ENCODE measurements at regions not wholly inside any gene's neighbourhood (a gene's known extent, or its start where the extent isn't known, plus 50 kb on each side); places are given as distances from the start of the nearest gene placed in this dataset.

GRCh38 chr2:12806549-12807242, 90.0 kb downstream of the TRIB2 start:
- no peak overlapping the region for H3K27ac ChIP-seq
- intact Hi-C loops (cut with DNase I), result no loop called here
- no peaks in the 10 kb centered on the region for H3K36me3 ChIP-seq
- no peaks in the 10 kb centered on the region for H3K9me3 ChIP-seq
- no peaks in the 10 kb centered on the region for H3K27me3 ChIP-seq
- TF ChIP-seq CTCF (IDR thresholded peaks at IDR 0.05), result no peak
- peaks cover 0 to 4% of the 10 kb centered on the region in 2 donors for H3K4me1 ChIP-seq
- H3K4me3 ChIP-seq, result no peak overlapping the region
- no peak for DNase-seq (ENCODE audit: low spot score in 2 of 2)

GRCh38 chr2:12807907-12808810, 91.4 kb downstream of the TRIB2 start:
- intact Hi-C loops (cut with DNase I), result no loop called here
- no peaks in the 10 kb centered on the region for H3K9me3 ChIP-seq
- H3K36me3 ChIP-seq, result no peaks in the 10 kb centered on the region
- H3K4me3 ChIP-seq, result no peak overlapping the region
- H3K27ac ChIP-seq, result peak overlapping the region; percentile 5 to 33
- no peaks in the 10 kb centered on the region for H3K27me3 ChIP-seq
- no peak for TF ChIP-seq CTCF (IDR thresholded peaks at IDR 0.05)
- DNase-seq (ENCODE audit: low spot score in 2 of 2), result no peak
- peaks cover 0 to 4% of the 10 kb centered on the region in 2 donors for H3K4me1 ChIP-seq

GRCh38 chr2:12809526-12809925, 92.8 kb downstream of the TRIB2 start:
- H3K9me3 ChIP-seq, result no peaks in the 10 kb centered on the region
- no peak for DNase-seq (ENCODE audit: low spot score in 2 of 2)
- TF ChIP-seq CTCF (IDR thresholded peaks at IDR 0.05), result no peak
- no peaks in the 10 kb centered on the region for H3K36me3 ChIP-seq
- intact Hi-C loops (cut with DNase I), result no loop called here
- H3K27ac ChIP-seq, result peak overlapping the region in 1 of 2 donors; percentile 9
- no peak overlapping the region for H3K4me3 ChIP-seq
- H3K27me3 ChIP-seq, result no peaks in the 10 kb centered on the region
- peaks cover 0 to 4% of the 10 kb centered on the region in 2 donors for H3K4me1 ChIP-seq

- Histone ChIP-seq H3K27ac (no peak overlapping the region), H3K36me3 (no peaks in the 10 kb centered on the region), H3K4me1 (peaks cover 0 to 4% of the 10 kb centered on the region in 2 donors), H3K27me3 (no peaks in the 10 kb centered on the region), H3K9me3 (no peaks in the 10 kb centered on the region), H3K4me3 (no peak overlapping the region)
- no peak for TF ChIP-seq CTCF (IDR thresholded peaks at IDR 0.05)
- intact Hi-C loops (cut with DNase I), result loop anchor here (10.0 kb wide), 1 partner anchor 357 kb away; no protein-coding TSS in a partner anchor
- DNase-seq (ENCODE audit: low spot score in 2 of 2), result no peak
These were observed 95.2 kb downstream of the TRIB2 start for GRCh38 chr2:12811916-12812315.

- peaks cover 0 to 6% of the 10 kb centered on the region in 2 donors for H3K4me1 ChIP-seq
- no peak for DNase-seq (ENCODE audit: low spot score in 2 of 2)
- intact Hi-C loops (cut with DNase I), result loop anchor here (10.0 kb wide), 1 partner anchor 358 kb away; no protein-coding TSS in a partner anchor
- no peaks in the 10 kb centered on the region for H3K27me3 ChIP-seq
- no peak overlapping the region for H3K4me3 ChIP-seq
- no peak overlapping the region for H3K27ac ChIP-seq
- no peaks in the 10 kb centered on the region for H3K36me3 ChIP-seq
- no peaks in the 10 kb centered on the region for H3K9me3 ChIP-seq
- TF ChIP-seq CTCF (IDR thresholded peaks at IDR 0.05), result no peak
These were observed 96.4 kb downstream of the TRIB2 start for GRCh38 chr2:12813166-12813565.
